Trophoblast cell (in vitro differentiated cells and primary cell): ENCODE measurements at regions not wholly inside any gene's neighbourhood (a gene's known extent, or its start where the extent isn't known, plus 50 kb on each side); places are given as distances from the start of the nearest gene placed in this dataset.
"Not testable (repeated sequence)": the region's sequence is repeated elsewhere in the genome, so short reads cannot be mapped to it uniquely, and the experiment has no call there.

Experiments used
- DNase-seq, 2 donors: peaks; one replicate each; pipeline ENCODE4 v3.0.0-alpha.2; 2016
- H2AFZ ChIP-seq: 2 replicates; pipeline ENCODE4 v1.6.1; 2013; ENCODE audit warnings: low read length, moderate library complexity, mild to moderate bottlenecking; ENCODE audit not compliant: insufficient read depth, poor library complexity
- H2AK5ac ChIP-seq: 2 replicates; pipeline ENCODE4 v1.6.1; 2013; ENCODE audit warnings: mild to moderate bottlenecking, low read length
- H2BK120ac ChIP-seq: 2 replicates; pipeline ENCODE4 v1.6.1; 2013; ENCODE audit warnings: low read length, mild to moderate bottlenecking, moderate library complexity; ENCODE audit not compliant: insufficient read depth, poor library complexity
- H2BK12ac ChIP-seq: 2 replicates; pipeline ENCODE4 v1.6.1; 2013; ENCODE audit warnings: mild to moderate bottlenecking, low read length, moderate library complexity
- H2BK5ac ChIP-seq: 2 replicates; pipeline ENCODE4 v1.6.1; 2013; ENCODE audit warnings: low read length, low read depth, moderate library complexity, mild to moderate bottlenecking; ENCODE audit not compliant: poor library complexity
- H3K14ac ChIP-seq: 2 replicates; pipeline ENCODE4 v1.6.1; 2013; ENCODE audit warnings: mild to moderate bottlenecking, low read length
- H3K18ac ChIP-seq: 2 replicates; pipeline ENCODE4 v1.6.1; 2013; ENCODE audit warnings: mild to moderate bottlenecking, low read length
- H3K23ac ChIP-seq: 2 replicates; pipeline ENCODE4 v1.6.1; 2013; ENCODE audit warnings: low read length
- H3K27ac ChIP-seq: 2 replicates; pipeline ENCODE4 v1.5.1; 2013; ENCODE audit warnings: low read depth, mild to moderate bottlenecking, inconsistent platforms, low read length, moderate library complexity
- H3K27me3 ChIP-seq: 2 replicates; pipeline ENCODE4 v1.6.1; 2013; ENCODE audit warnings: inconsistent platforms, mild to moderate bottlenecking, low read length, moderate library complexity; ENCODE audit not compliant: insufficient read depth
- H3K36me3 ChIP-seq, 2 experiments: 1 replicate in 1 of 2; 2 replicates in 1 of 2; pipeline ENCODE4 v1.6.1; 2013; ENCODE audit warnings: low read length in 2 of 2, mild to moderate bottlenecking in 2 of 2, moderate library complexity in 1 of 2; ENCODE audit not compliant: insufficient read depth in 2 of 2, control insufficient read depth in 1 of 2
- H3K4ac ChIP-seq: 2 replicates; pipeline ENCODE4 v1.6.1; 2013; ENCODE audit warnings: low read depth, mild to moderate bottlenecking, low read length, moderate library complexity
- H3K4me1 ChIP-seq, 2 experiments: 1 replicate in 1 of 2; 2 replicates in 1 of 2; pipeline ENCODE4 v1.6.1; 2013; ENCODE audit warnings: low read length in 2 of 2, mild to moderate bottlenecking in 2 of 2, moderate library complexity in 1 of 2; ENCODE audit not compliant: insufficient read depth in 2 of 2, control insufficient read depth in 1 of 2
- H3K4me2 ChIP-seq: 2 replicates; pipeline ENCODE4 v1.6.1; 2013; ENCODE audit warnings: inconsistent platforms, mild to moderate bottlenecking, low read length, moderate library complexity
- H3K4me3 ChIP-seq: 2 replicates; pipeline ENCODE4 v1.5.1; 2013; ENCODE audit warnings: mild to moderate bottlenecking, low read depth, low read length, inconsistent platforms
- H3K79me1 ChIP-seq: one replicate; pipeline ENCODE4 v1.6.1; 2013; ENCODE audit warnings: low read length
- H3K79me2 ChIP-seq: 2 replicates; pipeline ENCODE4 v1.6.1; 2013; ENCODE audit warnings: low read length, mild to moderate bottlenecking; ENCODE audit not compliant: control insufficient read depth, insufficient read depth, poor library complexity
- H3K9ac ChIP-seq: 2 replicates; pipeline ENCODE4 v1.6.1; 2013; ENCODE audit warnings: mild to moderate bottlenecking, low read length
- H3K9me3 ChIP-seq: 2 replicates; pipeline ENCODE4 v1.6.1; 2013; ENCODE audit warnings: low read depth, mild to moderate bottlenecking, control low read depth, inconsistent platforms, low read length; ENCODE audit not compliant: insufficient read depth
- H4K12ac ChIP-seq: 2 replicates; pipeline ENCODE4 v1.6.1; 2013; ENCODE audit warnings: low read depth, mild to moderate bottlenecking, low read length, moderate library complexity
- H4K8ac ChIP-seq: 2 replicates; pipeline ENCODE4 v1.6.1; 2013; ENCODE audit warnings: low read depth, mild to moderate bottlenecking, low read length, moderate library complexity
- H4K91ac ChIP-seq: one replicate; pipeline ENCODE4 v1.6.1; 2013; ENCODE audit warnings: low read depth, mild to moderate bottlenecking, low read length, moderate library complexity
- WGBS: extraction: QIAGEN DNeasy Blood & Tissue Kit; methylation state at CpG from one replicate; pipeline ENCODE4 v1.1.7; 2013; ENCODE audit warnings: missing lambda C conversion rate; ENCODE audit not compliant: insufficient read length, insufficient coverage; ENCODE audit errors: extremely low coverage; 5-methylcytosine and 5-hydroxymethylcytosine counted together

DNA sequence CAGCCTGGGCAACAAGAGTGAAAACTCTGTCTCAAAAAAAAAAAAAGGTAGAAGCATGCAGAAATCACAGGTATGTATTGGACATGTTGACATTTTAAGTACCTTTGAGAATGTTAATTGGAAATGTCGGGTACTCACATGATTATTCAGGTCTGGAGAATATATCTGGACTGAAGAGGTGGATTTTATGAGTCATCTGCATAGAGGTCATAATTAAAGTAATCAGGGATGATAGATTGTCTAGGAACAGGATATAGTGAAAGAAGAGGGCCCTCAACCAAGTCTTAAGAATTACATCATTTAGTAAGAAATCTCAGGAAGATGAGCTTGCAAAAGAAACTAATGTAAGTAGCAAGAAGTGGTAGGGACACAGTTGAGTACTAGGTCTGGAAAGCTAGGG, 212.5 kb downstream of the UTRN start:
- no peak overlapping the region for H3K27ac ChIP-seq
- H3K23ac ChIP-seq = no peak overlapping the region
- H2BK12ac ChIP-seq = no peak overlapping the region
- H3K18ac ChIP-seq = no peak overlapping the region
- no peaks in the 10 kb centered on the region for H3K4me1 ChIP-seq
- H2AK5ac ChIP-seq = no peak overlapping the region
- no peak overlapping the region for H4K12ac ChIP-seq
- H2BK120ac ChIP-seq = no peak overlapping the region
- H3K9ac ChIP-seq = no peak overlapping the region
- no peak for DNase-seq
- H3K4me2 ChIP-seq = no peak overlapping the region
- H3K9me3 ChIP-seq = no peaks in the 10 kb centered on the region
- no peaks in the 10 kb centered on the region for H3K79me1 ChIP-seq
- H3K27me3 ChIP-seq = no peaks in the 10 kb centered on the region
- WGBS = no CpG with 5 or more reads among the region's 1 CpG
- no peak overlapping the region for H4K91ac ChIP-seq
- H3K4me3 ChIP-seq = no peak overlapping the region
- no peak overlapping the region for H4K8ac ChIP-seq
- H3K36me3 ChIP-seq = peaks cover 3 to 5% of the 10 kb centered on the region in 2 experiments
- H3K4ac ChIP-seq = no peak overlapping the region
- H2BK5ac ChIP-seq = no peak overlapping the region
- H3K79me2 ChIP-seq = no peaks in the 10 kb centered on the region
- no peak overlapping the region for H2AFZ ChIP-seq
- H3K14ac ChIP-seq = no peak overlapping the region

DNA sequence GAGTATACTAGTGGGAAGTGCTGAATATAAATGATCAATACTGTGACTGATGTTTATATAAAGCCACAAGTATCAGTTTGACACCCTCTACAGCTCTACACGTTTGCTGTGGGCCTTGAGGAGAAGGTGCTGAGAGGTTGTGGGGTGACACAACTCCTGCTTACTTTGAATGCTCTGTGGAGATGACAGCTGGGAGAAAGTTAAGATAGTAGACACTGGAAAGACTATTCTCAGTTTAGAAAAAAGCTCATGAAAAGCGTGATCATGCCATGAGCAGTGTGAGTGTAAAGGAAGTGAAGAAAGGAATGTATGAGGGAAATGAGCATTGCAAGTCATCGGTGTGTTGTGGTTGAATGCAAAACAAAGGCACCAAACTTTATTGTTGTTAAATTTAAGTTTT, 215.8 kb downstream of the UTRN start:
- no peak overlapping the region for H4K91ac ChIP-seq
- DNase-seq = no peak
- H2AK5ac ChIP-seq = no peak overlapping the region
- no peaks in the 10 kb centered on the region for H3K9me3 ChIP-seq
- no peaks in the 10 kb centered on the region for H3K79me2 ChIP-seq
- peaks cover 0 to 3% of the 10 kb centered on the region in 2 experiments for H3K36me3 ChIP-seq
- no CpG with 5 or more reads among the region's 3 CpGs for WGBS
- no peak overlapping the region for H3K14ac ChIP-seq
- no peak overlapping the region for H2BK5ac ChIP-seq
- no peak overlapping the region for H3K4me3 ChIP-seq
- no peak overlapping the region for H3K4me2 ChIP-seq
- no peak overlapping the region for H3K4ac ChIP-seq
- H3K4me1 ChIP-seq = no peaks in the 10 kb centered on the region
- no peak overlapping the region for H2AFZ ChIP-seq
- H2BK120ac ChIP-seq = no peak overlapping the region
- no peak overlapping the region for H3K27ac ChIP-seq
- H3K23ac ChIP-seq = peak overlapping the region; percentile 33
- no peaks in the 10 kb centered on the region for H3K27me3 ChIP-seq
- no peak overlapping the region for H4K8ac ChIP-seq
- H4K12ac ChIP-seq = no peak overlapping the region
- no peak overlapping the region for H3K18ac ChIP-seq
- no peak overlapping the region for H2BK12ac ChIP-seq
- H3K9ac ChIP-seq = peak overlapping the region; percentile 75
- no peaks in the 10 kb centered on the region for H3K79me1 ChIP-seq

DNA sequence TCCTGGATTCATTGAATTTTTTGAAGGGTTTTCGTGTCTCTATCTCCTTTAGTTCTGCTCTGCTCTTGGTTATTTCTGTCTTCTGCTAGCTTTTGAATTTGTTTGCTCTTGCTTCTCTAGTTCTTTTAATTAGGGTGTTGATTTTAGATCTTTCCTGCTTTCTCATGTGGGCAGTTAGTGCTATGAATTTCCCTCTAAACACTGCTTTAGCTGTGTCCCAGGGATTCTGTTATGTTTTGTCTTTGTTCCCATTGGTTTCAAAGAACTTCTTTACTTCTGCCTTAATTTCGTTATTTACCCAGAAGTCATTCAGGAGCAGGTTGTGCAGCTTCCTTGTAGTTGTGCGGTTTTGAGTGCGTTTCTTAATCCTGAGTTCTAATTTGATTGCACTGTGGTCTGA, 220.1 kb downstream of the UTRN start:
- H3K79me2 ChIP-seq, H3K18ac ChIP-seq, H2BK12ac ChIP-seq, H3K9me3 ChIP-seq, H3K4ac ChIP-seq, H3K27ac ChIP-seq, H3K4me3 ChIP-seq, H3K27me3 ChIP-seq, H3K79me1 ChIP-seq, H3K36me3 ChIP-seq, H2AFZ ChIP-seq, H3K4me1 ChIP-seq, H2BK120ac ChIP-seq, H2BK5ac ChIP-seq, H3K14ac ChIP-seq, H2AK5ac ChIP-seq, H3K9ac ChIP-seq, H4K8ac ChIP-seq, H3K4me2 ChIP-seq, H4K91ac ChIP-seq, DNase-seq, H4K12ac ChIP-seq, H3K23ac ChIP-seq: not testable (repeated sequence)
- WGBS = no CpG with 5 or more reads among the region's 4 CpGs

DNA sequence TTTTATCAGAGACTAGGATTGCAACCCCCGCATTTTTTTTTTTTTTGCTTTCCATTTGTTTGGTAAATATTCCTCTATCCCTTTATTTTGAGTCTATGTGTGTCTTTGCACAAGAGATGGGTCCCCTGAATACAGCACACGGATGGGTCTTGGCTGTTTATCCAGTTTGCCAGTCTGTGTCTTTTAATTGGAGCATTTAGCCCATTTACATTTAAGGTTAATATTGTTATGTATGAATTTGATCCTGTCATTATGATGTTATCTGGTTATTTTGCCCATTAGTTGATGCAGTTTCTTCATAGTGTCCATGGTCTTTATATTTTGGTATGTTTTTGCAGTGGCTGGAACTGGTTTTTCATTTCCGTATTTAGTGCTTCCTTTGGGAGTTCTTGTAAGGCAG, 220.9 kb downstream of the UTRN start:
- not testable (repeated sequence) for H3K9ac ChIP-seq, H4K8ac ChIP-seq, H3K4ac ChIP-seq, H2AFZ ChIP-seq, H3K79me1 ChIP-seq, H4K91ac ChIP-seq, H2BK5ac ChIP-seq, H2AK5ac ChIP-seq, H3K23ac ChIP-seq, H3K4me2 ChIP-seq, H3K79me2 ChIP-seq, H3K14ac ChIP-seq, H3K27ac ChIP-seq, DNase-seq, H2BK120ac ChIP-seq, H3K9me3 ChIP-seq, H3K4me1 ChIP-seq, H3K27me3 ChIP-seq, H3K4me3 ChIP-seq, H2BK12ac ChIP-seq, H3K36me3 ChIP-seq, H4K12ac ChIP-seq, H3K18ac ChIP-seq
- no CpG with 5 or more reads among the region's 3 CpGs for WGBS
